Vagina (tissue), 2 donors: ENCODE measurements at regions not wholly inside any gene's neighbourhood (a gene's known extent, or its start where the extent isn't known, plus 50 kb on each side); places are given as distances from the start of the nearest gene placed in this dataset.

Experiments used
- CTCF ChIP-seq, 3 experiments: fragments of 450-650 bp in 2 of 3; fragments of 200-600 bp in 1 of 3; sonication (generic) in 1 of 3; IDR thresholded peaks; one replicate each; pipeline ENCODE4 v1.5.1; 2017 to 2019; ENCODE audit warnings: antibody characterized with exemption in 3 of 3, mild to moderate bottlenecking in 2 of 3, moderate library complexity in 2 of 3
- POLR2A ChIP-seq, 2 donors: fragments of 450-650 bp; IDR thresholded peaks; one replicate each; pipeline ENCODE4 v1.6.1; 2017; ENCODE audit warnings: antibody characterized with exemption in 2 of 2, mild to moderate bottlenecking in 2 of 2, moderate library complexity in 2 of 2
- POLR2AphosphoS5 ChIP-seq, 2 donors: sonication (generic); formaldehyde crosslinking; IDR thresholded peaks; one replicate each; pipeline ENCODE4 v1.9.0; 2017; ENCODE audit warnings: antibody characterized with exemption in 2 of 2, mild to moderate bottlenecking in 2 of 2, low read depth in 1 of 2; ENCODE audit not compliant: insufficient read depth in 1 of 2

GRCh38 chr12:58608711-58609110 lies 311.6 kb downstream of the LRIG3 start:
- TF ChIP-seq POLR2A (IDR thresholded peaks at IDR 0.05) (no peak), CTCF (IDR thresholded peaks at IDR 0.05) (no peak), POLR2AphosphoS5 (IDR thresholded peaks at IDR 0.05; ENCODE audit: insufficient read depth in 1 of 2, low read depth in 1 of 2) (no peak)
